SH-SY5Y (cell line): ENCODE measurements at regions not wholly inside any gene's neighbourhood (a gene's known extent, or its start where the extent isn't known, plus 50 kb on each side); places are given as distances from the start of the nearest gene placed in this dataset.

Experiments used
- GATA2 ChIP-seq: IDR thresholded peaks from 2 replicates; pipeline ENCODE4 v1.6.1; 2011; ENCODE audit warnings: mild to moderate bottlenecking, low read depth, low read length
- GATA3 ChIP-seq: IDR thresholded peaks from 2 replicates; pipeline ENCODE4 v1.6.1; 2011; ENCODE audit warnings: low read depth, mild to moderate bottlenecking, low read length, moderate library complexity

- TF ChIP-seq GATA2 (no peak), GATA3 (no peak)
Observed at GRCh38 chr11:134823970-134824369, 411.9 kb upstream of the B3GAT1 start.

GRCh38 chr11:134822897-134823296 is 410.9 kb upstream of the B3GAT1 start:
- TF ChIP-seq GATA2, result no peak
- TF ChIP-seq GATA3, result no peak

GRCh38 chr11:134821422-134821821 is 409.4 kb upstream of the B3GAT1 start:
- TF ChIP-seq GATA2 (no peak), GATA3 (no peak)

- TF ChIP-seq GATA2, result no peak
Observed at GRCh38 chr11:134819041-134819440, 407.0 kb upstream of the B3GAT1 start.

- TF ChIP-seq GATA2 (no peak), GATA3 (no peak)
Observed at GRCh38 chr11:134818516-134818915, 406.5 kb upstream of the B3GAT1 start.

- TF ChIP-seq GATA2 (no peak), GATA3 (no peak)
Observed at GRCh38 chr11:134815404-134815803, 403.4 kb upstream of the B3GAT1 start.

- TF ChIP-seq GATA3 (no peak), GATA2 (no peak)
Observed at GRCh38 chr11:134807997-134808396, 396.0 kb upstream of the B3GAT1 start.

- TF ChIP-seq GATA2 (no peak), GATA3 (no peak)
Observed at GRCh38 chr11:134802598-134802997, 390.6 kb upstream of the B3GAT1 start.

GRCh38 chr11:134802116-134802515 is 390.1 kb upstream of the B3GAT1 start:
- TF ChIP-seq GATA3 (no peak), GATA2 (no peak)

- no peak for TF ChIP-seq GATA2
- TF ChIP-seq GATA3, result no peak
Observed at GRCh38 chr11:134801570-134801969, 389.5 kb upstream of the B3GAT1 start.

GRCh38 chr11:134800826-134801225 is 388.8 kb upstream of the B3GAT1 start:
- TF ChIP-seq GATA2 (no peak), GATA3 (no peak)

GRCh38 chr11:134800130-134800529 is 388.1 kb upstream of the B3GAT1 start:
- no peak for TF ChIP-seq GATA2
- TF ChIP-seq GATA3, result no peak

GRCh38 chr11:134799386-134799785 is 387.3 kb upstream of the B3GAT1 start:
- TF ChIP-seq GATA3 (no peak), GATA2 (no peak)

GRCh38 chr11:134797411-134798089 is 385.5 kb upstream of the B3GAT1 start:
- TF ChIP-seq GATA3 (no peak), GATA2 (no peak)

- TF ChIP-seq GATA2 (no peak), GATA3 (no peak)
Observed at GRCh38 chr11:134795017-134795416, 383.0 kb upstream of the B3GAT1 start.

- TF ChIP-seq GATA3 (no peak), GATA2 (no peak)
Observed at GRCh38 chr11:134794192-134794591, 382.1 kb upstream of the B3GAT1 start.

- TF ChIP-seq GATA3 (no peak), GATA2 (no peak)
Observed at GRCh38 chr11:134792677-134793076, 380.6 kb upstream of the B3GAT1 start.
